HG03095 (cell line): ENCODE measurements at regions not wholly inside any gene's neighbourhood (a gene's known extent, or its start where the extent isn't known, plus 50 kb on each side); places are given as distances from the start of the nearest gene placed in this dataset.

Experiments used
- ATAC-seq: cut with Tn5 transposase; IDR thresholded peaks from one replicate; pipeline ENCODE4 v1.9.1; 2021; ENCODE audit warnings: moderate library complexity; ENCODE audit not compliant: unreplicated experiment

DNA sequence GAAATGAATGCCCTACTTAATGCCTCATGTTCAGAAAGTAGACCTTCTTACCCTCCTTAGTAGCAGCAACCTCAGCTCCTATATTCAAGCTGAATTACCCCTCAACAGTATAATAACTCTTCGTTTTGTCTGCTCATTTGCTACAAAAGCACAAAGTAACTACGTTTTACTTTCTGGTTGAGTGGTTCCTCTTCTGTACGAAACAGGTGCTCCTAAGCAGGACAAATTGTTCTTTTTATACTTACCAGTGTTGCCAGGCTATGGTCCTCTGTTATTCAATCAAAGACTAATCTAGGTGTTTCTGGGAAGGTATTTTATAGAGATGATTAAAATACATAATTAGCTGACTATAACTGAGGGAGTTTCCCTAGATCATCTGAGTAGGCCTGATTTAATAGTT lies 484.2 kb upstream of the ADAMTS5 start:
- ATAC-seq: no peak

DNA sequence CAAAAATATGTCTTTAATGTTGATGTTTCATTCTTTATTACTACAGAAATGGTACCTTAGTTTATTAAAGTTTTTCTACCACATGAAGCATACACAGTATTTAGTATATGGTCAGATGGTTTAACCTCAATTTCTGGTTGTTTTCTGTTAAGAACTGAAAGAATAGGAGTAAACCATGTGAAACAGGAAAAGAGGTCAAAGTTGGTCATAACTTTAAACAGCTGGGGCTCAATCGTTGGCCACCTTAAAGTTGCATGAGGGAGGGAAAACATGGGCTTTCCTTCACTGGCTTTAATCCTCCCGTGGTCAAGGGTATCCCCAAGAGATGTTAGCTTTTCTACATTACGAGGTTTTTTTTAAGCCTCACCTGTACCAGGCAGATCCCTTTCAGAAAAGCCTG lies 483.3 kb upstream of the ADAMTS5 start:
- no peak for ATAC-seq

GRCh38 chr21:27448960-27449359 lies 482.1 kb upstream of the ADAMTS5 start:
- ATAC-seq: no peak

DNA sequence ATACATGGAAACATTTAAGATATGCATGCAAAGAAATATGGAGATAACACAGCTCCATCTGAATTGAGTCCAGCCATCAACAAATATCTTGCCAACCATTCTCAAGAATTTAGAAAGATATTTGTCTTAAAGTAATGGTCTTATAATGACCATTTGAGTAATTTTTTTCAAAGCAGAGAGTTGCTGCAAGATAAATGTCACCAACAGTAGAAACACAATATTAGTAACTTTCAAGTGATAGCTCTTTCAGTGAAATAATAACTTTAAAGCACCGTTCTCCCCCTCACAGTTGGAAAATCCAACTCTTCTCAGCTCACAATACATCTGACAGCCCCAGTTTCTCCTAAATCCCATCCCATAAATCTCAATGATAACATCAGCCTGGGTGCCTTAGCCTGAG lies 481.0 kb upstream of the ADAMTS5 start:
- no peak for ATAC-seq

DNA sequence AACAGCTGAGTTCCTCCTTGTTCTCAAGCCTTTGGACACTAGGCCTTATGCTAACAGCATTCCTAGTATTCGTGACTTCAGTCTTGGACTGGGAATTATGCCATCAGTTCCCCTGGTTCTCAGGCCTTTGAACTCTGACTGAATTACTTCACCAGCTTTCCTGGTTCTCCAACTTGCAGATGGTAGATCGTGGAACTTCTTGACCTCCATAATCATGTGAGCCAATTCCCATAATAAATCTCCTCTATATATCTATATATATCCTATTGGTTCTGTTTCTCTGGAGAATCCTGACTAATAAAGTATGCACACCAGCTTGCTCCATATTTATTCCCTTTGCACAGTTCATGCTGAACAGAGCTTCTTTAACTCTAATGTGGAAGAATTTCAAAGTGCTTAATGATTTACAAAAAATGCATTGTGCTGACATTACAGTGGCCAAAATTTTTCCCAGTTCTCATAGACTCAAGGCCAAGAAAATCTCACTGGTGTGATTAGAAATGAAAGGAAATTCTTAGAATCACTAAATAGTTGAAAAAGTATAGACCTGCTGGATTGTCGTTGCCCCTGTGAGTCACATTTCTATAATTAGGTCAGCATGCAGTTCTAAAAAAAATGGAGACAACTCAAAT lies 462.9 kb upstream of the ADAMTS5 start:
- ATAC-seq: no peak

DNA sequence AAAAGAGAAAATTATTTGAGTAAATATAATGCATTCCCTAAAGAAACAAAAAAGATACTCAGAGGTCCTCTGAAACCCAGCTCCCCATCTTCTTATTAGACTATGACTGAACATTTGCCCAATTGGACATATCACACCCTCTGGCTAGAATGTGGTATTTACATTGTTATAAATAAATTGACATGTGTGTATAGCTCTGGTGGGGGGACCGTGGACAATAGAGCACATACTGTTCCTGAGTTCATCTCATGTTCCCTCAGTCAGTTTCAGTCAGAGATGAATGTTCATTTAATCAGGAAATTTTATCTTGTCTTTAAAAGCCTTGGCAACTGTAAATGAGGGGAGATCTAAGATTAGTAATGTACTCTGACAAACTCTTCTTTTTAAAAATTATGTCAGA lies 459.3 kb upstream of the ADAMTS5 start:
- no peak for ATAC-seq

DNA sequence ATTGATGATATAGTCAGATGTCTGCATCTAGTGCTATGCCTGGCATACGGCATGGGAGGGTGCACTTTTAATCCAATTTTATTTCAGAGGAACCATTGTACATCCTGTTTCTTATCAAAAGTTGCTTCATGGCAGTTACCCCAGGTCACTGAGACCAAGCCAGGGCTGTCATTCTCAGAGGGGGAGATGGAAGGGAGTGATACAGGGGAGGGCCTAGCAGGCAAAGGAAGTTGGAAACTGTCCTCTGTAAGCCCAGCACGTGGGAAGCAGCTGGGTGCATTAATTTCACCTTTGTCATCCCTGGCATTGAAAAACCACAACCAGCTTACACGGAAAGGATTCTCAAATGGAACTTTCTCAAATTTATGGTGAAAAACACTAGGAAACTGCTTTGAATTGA lies 458.7 kb upstream of the ADAMTS5 start:
- ATAC-seq: no peak

- no peak for ATAC-seq
These were observed 458.3 kb upstream of the ADAMTS5 start for GRCh38 chr21:27425172-27425571.

DNA sequence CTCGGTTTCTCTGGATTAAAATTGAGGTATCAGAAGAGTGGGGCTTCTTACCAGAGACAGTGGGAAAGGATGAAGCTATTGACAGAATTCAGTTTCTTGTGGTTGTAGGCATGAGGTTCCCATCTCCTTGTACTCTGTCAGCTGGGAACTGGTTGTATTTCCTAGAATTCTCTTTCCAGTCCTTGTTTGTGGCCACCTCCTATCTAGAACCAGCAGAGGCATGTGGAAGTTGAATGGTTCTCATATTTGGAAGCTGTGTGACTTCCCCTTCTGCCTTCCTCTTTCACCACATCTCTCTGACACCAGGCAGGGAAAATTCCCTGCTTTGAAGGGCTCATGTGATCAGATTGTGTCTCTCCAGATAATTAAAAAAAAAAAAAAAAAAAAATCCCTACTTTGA lies 457.7 kb upstream of the ADAMTS5 start:
- ATAC-seq: no peak

DNA sequence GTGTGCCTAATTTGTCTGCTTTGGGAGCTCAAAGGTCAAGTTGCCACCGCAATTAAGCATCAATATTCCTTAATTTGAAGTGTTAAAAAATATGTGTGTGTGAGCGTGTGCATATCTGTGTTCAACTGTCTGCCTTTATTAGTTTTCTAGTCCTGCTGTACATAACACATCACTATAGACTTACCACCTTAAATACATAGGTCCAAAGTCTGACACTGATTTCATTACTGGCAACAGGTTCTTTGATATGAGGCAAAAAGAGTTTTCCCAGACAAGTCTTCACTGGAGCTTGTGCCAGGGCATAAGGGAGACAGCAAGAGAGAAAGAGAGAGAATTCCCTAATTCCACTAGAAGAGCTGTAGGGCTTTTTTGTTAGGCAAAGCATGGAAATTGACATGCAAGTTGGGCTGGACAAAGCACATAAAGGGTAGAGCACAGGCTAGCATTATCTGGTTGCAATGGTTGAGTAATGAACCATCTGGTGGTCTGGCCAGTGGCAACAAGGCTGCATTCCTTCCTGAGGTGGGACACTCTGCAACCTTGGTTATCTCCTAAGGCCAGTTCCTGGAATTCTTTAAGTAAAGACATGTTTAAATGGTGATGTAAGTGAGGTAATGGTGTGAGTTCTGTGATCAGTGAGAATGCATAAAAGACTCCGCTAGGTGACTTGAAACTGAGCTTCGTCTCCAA lies 457.2 kb upstream of the ADAMTS5 start:
- no peak for ATAC-seq

- no peak for ATAC-seq
These were observed 456.1 kb upstream of the ADAMTS5 start for GRCh38 chr21:27423038-27423437.

- no peak for ATAC-seq
These were observed 455.5 kb upstream of the ADAMTS5 start for GRCh38 chr21:27422435-27422834.

GRCh38 chr21:27421654-27422053 lies 454.8 kb upstream of the ADAMTS5 start:
- no peak for ATAC-seq

- ATAC-seq: no peak
These were observed 452.3 kb upstream of the ADAMTS5 start for GRCh38 chr21:27419153-27419552.

DNA sequence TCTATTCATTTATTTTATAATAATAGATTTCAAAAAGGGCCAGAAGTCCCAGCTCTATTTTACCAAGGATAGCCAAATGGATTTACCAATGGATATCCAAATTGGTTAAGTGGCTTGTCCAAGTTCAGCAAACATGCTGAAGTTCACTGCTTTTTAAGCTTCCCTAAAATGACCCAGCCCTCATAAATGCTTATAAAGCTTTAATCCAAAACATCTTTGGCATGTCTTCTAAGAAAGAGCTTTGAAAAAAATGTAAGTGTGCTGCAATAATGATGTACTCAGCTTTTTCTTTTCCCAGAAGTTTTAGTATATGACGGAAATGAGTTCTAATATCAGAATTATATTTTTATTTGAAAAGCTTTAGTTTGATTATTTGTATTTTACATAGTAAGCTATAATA lies 451.5 kb upstream of the ADAMTS5 start:
- no peak for ATAC-seq

- ATAC-seq: no peak
These were observed 445.6 kb upstream of the ADAMTS5 start for GRCh38 chr21:27412530-27412929.

DNA sequence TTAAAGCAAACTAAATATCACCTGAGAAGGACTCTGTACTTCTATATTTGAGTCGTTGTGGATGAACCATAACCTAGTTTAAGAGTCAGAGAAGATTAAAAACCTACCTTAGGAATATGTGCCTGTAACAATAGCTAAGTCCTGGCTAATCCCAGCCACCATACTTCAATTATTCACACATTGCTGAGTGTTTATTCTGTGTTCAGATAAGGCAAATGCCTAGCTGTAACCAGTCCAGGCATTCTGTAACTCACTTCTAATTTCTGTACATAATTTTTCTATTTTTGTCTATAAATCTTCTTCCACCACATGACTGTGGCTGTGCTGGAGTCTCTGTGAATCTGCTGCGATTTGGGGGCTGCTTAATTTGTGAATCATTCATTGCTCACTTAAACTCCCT lies 441.9 kb upstream of the ADAMTS5 start:
- ATAC-seq: no peak

DNA sequence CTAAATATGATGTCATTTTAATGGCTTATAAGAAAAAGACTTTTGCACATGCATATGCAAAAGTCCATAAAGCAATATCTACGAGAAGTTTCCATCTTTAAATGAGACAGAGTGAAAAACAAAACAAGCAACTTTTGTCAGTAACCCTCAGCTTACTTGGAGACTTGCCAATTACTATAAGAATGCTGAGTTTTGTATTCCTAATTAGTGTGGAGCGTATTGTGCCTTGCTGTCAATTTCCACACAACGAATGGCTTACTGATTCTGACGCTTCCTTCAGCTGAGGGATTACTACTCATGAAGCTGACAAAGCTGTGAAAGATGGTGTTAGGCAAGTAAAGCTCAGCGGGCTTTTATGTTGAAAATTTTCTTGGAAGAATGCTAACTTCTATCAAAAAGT lies 440.4 kb upstream of the ADAMTS5 start:
- no peak for ATAC-seq

DNA sequence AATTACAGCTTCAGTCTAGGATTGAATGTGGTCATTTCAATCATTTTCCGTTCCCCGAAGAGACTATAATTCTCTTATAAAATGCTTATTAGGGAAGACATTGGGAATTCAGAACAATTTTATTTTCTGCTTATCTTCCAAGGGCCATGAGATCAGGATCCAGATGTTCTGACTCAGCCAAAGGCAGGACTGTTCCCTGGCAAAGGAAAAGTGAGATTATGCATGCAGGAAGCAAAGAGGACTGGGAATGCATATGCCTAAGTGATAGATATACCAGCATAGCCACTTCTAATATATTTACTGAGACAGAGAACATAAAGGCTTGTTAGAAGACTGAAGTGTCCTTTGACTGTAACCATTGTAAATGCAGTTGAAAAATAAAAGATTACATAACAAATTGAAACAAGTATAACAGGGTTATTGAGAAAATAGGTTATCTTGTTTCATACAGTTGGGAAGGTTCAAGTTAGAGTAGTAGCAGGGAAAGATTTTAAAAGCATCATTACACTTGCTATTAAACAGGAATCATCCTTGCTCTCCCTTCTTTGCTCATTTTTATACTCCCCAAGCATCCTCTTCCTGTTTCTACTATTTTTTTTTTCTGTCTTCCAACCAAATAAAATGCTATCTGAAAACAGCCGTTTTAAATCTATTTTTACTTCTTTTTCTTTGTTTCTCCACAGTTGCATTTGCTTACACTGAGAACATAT lies 439.6 kb upstream of the ADAMTS5 start:
- no peak for ATAC-seq

DNA sequence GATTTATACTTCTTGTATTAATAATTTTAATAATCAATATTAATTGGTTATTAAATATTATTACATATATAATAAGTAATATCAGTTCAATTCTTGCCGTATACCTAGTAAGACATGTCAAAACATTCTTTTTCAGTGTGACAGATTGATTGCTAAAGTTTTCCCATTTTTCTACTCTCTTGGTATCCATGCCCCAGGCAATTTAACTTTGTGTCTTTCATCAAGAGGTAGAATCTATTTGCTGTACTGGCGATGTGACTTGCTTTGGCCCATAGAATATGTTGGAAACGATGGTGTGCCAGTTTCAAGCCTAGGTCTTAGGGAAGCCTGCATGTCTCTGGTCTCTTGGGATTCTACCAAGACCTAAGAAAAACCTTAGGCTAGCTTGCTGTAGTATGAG lies 436.1 kb upstream of the ADAMTS5 start:
- ATAC-seq: no peak

DNA sequence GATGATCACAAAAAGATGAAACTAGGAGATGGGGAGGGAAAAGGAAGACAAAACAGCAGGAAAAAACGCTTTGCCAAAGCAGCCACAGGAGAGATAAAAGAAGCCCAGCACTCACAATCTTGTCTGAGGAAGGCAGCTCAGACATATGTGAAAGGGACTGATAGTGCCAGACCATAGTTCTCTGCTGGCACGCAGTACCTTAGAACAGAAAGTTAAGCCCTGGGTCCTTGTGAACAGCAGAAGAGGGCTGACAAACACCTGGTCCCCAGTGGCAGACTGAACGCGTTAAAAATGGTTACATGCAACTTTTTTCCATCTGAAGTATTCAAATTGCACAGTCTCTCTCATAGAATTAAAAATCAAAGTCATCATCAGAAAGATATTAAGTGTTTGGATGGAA lies 433.2 kb upstream of the ADAMTS5 start:
- ATAC-seq: no peak

DNA sequence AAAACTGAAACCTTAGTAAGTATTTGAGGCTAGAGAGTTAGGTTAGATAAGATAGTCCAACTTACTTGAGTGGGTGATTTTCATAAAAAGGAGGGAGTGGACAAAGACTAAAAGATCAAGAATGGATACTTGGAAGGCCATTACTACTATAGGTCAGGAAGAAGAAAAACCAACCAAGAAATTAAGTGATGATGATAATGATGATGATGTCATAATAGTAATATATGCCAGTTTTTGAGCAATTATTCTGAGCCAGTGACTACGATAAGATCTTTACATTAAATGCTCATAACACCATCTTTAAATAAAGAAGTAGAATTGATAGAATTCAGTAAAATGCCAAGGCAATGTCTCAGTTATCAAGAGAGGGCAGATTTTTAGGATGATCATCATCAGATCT lies 430.7 kb upstream of the ADAMTS5 start:
- no peak for ATAC-seq
